OCI-LY3 (cell line): ENCODE measurements at regions not wholly inside any gene's neighbourhood (a gene's known extent, or its start where the extent isn't known, plus 50 kb on each side); places are given as distances from the start of the nearest gene placed in this dataset.
"Not testable (repeated sequence)": the region's sequence is repeated elsewhere in the genome, so short reads cannot be mapped to it uniquely, and the experiment has no call there.

ENCODE experiments used
- H2AFZ ChIP-seq: fragments of 200-600, 300-600 bp; shearing (Covaris generic); 2 replicates; pipeline ENCODE4 v1.6.0; 2014; ENCODE audit warnings: antibody characterized with exemption, low read depth, low read length
- H3K27ac ChIP-seq: fragments of 200-600, 300-600 bp; sonication (generic); 2 replicates; pipeline ENCODE4 v1.5.1; 2014; ENCODE audit warnings: mild to moderate bottlenecking, low read length, moderate library complexity, mixed read lengths
- H3K27me3 ChIP-seq: fragments of 200-600, 300-600 bp; sonication (generic); 2 replicates; pipeline ENCODE4 v1.6.1; 2014; ENCODE audit warnings: low read depth, low read length, mixed read lengths
- H3K36me3 ChIP-seq: fragments of 200-600, 300-600 bp; sonication (generic); replicated peaks from 2 replicates; pipeline ENCODE3; 2014; ENCODE audit warnings: low read depth, low read length, mixed read lengths
- H3K4me1 ChIP-seq: fragments of 300-600, 200-600 bp; sonication (generic); 2 replicates; pipeline ENCODE4 v1.6.1; 2014; ENCODE audit warnings: low read length, mixed read lengths
- H3K4me2 ChIP-seq: fragments of 200-600, 300-600 bp; sonication (generic); 2 replicates; pipeline ENCODE4 v1.6.1; 2014; ENCODE audit warnings: low read length, mixed read lengths
- H3K4me3 ChIP-seq: fragments of 300-600, 200-600 bp; sonication (generic); 2 replicates; pipeline ENCODE4 v1.5.1; 2014; ENCODE audit warnings: antibody characterized with exemption, mild to moderate bottlenecking, low read length, moderate library complexity
- H3K79me2 ChIP-seq: fragments of 300-600, 200-600 bp; shearing (Covaris generic); 2 replicates; pipeline ENCODE4 v1.6.1; 2014; ENCODE audit warnings: mild to moderate bottlenecking, low read length, mixed read lengths
- H3K9ac ChIP-seq: fragments of 300-600, 200-600 bp; shearing (Covaris generic); 2 replicates; pipeline ENCODE4 v1.6.0; 2014; ENCODE audit warnings: mild to moderate bottlenecking, low read length, moderate library complexity
- H3K9me3 ChIP-seq: fragments of 200-600, 300-600 bp; shearing (Covaris generic); 2 replicates; pipeline ENCODE4 v1.6.1; 2014; ENCODE audit warnings: low read length, mixed read lengths; ENCODE audit not compliant: insufficient read depth
- H4K20me1 ChIP-seq: fragments of 200-600, 300-600 bp; sonication (generic); 2 replicates; pipeline ENCODE4 v1.6.1; 2016; ENCODE audit warnings: low read length, mixed read lengths; ENCODE audit not compliant: insufficient read depth
- EZH2phosphoT487 ChIP-seq: fragments of 200-600 bp; shearing (Covaris generic); IDR thresholded peaks from 2 replicates; pipeline ENCODE4 v1.6.1; 2018; ENCODE audit warnings: antibody characterized with exemption, mixed run types, low read depth
- TF ChIP-seq, protein P1 (sequence below): fragments of 200-600, 300-600 bp; sonication (generic); IDR thresholded peaks from 2 replicates; pipeline ENCODE4 v1.5.1; 2014; ENCODE audit warnings: antibody characterized with exemption, low read length, low read depth

DNA sequence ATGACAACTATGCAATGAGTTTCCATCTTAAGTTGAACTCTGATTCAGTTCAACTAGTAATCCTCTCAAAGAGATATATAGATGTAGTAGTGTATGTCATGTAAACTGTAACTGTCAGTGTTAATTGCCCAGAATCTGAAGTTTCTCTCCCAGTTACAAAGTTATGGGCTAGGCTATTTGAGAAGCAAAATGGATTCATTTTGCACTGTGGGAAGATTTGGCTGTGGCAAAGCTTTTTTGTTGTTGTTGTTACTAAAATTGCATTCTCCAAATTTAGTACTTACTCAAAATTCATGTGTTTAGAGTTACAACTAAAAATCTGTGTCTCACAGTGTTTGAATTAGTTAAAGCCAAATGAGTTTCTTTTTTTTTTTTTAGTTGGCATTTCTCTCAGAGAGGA, 219.0 kb downstream of the KCNJ2 start:
- Histone ChIP-seq H2AFZ (no peak overlapping the region), H3K27me3 (no peaks in the 10 kb centered on the region), H3K9ac (no peak overlapping the region), H3K79me2 (no peaks in the 10 kb centered on the region), H3K4me3 (no peak overlapping the region), H3K4me1 (no peaks in the 10 kb centered on the region), H4K20me1 (no peaks in the 10 kb centered on the region), H3K4me2 (no peak overlapping the region), H3K27ac (no peak overlapping the region), H3K9me3 (peaks cover 3% of the 10 kb centered on the region; the same call in 1 of the 2 replicates), H3K36me3 (no peaks in the 10 kb centered on the region)
- TF ChIP-seq, protein P1, sequence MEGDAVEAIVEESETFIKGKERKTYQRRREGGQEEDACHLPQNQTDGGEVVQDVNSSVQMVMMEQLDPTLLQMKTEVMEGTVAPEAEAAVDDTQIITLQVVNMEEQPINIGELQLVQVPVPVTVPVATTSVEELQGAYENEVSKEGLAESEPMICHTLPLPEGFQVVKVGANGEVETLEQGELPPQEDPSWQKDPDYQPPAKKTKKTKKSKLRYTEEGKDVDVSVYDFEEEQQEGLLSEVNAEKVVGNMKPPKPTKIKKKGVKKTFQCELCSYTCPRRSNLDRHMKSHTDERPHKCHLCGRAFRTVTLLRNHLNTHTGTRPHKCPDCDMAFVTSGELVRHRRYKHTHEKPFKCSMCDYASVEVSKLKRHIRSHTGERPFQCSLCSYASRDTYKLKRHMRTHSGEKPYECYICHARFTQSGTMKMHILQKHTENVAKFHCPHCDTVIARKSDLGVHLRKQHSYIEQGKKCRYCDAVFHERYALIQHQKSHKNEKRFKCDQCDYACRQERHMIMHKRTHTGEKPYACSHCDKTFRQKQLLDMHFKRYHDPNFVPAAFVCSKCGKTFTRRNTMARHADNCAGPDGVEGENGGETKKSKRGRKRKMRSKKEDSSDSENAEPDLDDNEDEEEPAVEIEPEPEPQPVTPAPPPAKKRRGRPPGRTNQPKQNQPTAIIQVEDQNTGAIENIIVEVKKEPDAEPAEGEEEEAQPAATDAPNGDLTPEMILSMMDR = no peak
- TF ChIP-seq EZH2phosphoT487 = no peak

DNA sequence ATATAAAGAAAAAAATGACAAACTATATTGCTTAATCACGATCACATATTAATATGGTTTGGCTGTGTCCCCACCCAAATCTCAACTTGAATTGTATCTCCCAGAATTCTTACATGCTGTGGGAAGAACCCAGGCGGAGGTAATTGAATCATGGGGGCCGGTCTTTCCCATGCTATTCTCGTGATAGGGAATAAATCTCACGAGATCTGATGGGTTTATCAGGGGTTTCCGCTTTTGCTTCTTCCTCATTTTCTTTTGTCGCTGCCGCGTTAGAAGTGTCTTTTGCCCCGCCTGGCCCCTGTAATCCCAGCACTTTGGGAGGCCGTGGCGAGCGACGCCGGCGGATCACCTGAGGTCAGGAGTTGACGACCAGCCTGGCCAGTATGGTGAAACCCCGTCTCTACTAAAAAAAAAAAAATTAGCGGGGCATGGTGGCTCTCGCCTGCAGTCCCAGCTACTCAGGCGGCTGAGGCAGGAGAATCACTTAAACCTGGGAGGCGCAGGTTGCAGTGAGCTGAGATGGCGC, 220.0 kb downstream of the KCNJ2 start:
- not testable (repeated sequence) for H3K9ac ChIP-seq, H4K20me1 ChIP-seq, H3K4me1 ChIP-seq, H3K36me3 ChIP-seq, H3K9me3 ChIP-seq, H3K27me3 ChIP-seq, H3K79me2 ChIP-seq, H2AFZ ChIP-seq, H3K4me3 ChIP-seq, H3K27ac ChIP-seq, H3K4me2 ChIP-seq

DNA sequence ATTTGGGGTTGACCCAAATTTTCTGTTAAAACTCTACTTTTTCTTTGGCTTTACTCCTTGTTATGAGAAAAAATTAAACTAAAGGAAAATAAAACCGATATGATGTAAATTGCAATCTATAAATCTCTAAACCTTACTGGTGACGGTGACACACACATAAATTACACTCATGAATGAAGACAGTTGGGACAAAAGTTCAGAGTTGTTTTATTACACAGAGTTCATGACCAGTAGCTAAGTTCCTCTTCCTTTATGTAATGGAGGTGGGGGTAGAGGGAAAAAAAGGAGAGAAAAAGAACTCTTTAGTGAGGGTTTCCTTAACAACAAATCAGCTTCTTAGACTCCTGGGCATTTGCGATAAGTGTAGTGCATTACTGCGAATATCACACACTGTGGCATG, 220.7 kb downstream of the KCNJ2 start:
- Histone ChIP-seq H4K20me1 (no peaks in the 10 kb centered on the region), H3K4me2 (no peak overlapping the region), H3K9ac (no peak overlapping the region), H3K36me3 (no peaks in the 10 kb centered on the region), H3K79me2 (no peaks in the 10 kb centered on the region), H3K27ac (no peak overlapping the region), H3K4me3 (no peak overlapping the region), H3K4me1 (no peaks in the 10 kb centered on the region), H3K9me3 (peaks cover 3% of the 10 kb centered on the region; the same call in 1 of the 2 replicates), H3K27me3 (no peaks in the 10 kb centered on the region), H2AFZ (no peak overlapping the region)
- TF ChIP-seq, protein P1 = no peak
- no peak for TF ChIP-seq EZH2phosphoT487

DNA sequence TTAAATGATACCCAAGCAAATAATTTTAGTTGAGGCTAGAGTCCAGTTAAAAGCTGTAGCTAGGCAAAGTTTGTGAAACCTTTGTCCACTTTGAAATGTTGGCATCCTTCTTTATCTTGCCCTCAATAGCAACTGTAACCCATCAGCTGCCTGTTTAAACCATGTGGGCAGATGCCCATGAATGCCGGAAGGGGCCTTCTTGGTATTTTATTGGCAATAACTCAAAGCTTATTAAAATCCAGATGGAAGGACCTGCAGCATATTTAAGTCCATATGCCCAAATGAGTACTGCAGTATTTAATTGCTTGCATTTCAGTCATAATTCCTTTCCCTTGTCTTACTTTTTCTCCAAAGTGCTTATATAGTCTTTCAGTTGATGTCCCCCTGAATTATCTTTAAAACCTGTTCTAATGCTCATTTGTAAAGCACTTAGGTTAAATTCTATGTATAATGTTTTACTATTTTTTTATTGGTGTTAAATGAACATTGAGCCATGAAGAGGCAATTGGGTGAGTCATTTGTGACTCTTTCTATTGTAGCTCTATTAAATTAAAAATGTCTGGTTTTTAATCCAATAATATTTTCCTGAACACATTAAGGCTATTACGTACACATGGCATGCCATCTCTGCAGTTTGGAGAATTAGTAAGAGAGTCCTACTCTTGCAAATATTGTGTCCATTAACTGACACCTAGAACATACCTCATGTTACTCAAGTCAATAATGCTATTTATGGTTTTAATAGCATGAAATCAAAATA, 225.3 kb downstream of the KCNJ2 start:
- H3K4me3 ChIP-seq = no peak overlapping the region
- TF ChIP-seq, protein P1 = no peak
- no peak for TF ChIP-seq EZH2phosphoT487
- H3K9me3 ChIP-seq = peaks cover 13% of the 10 kb centered on the region; the same call in 1 of the 2 replicates
- peaks cover 3% of the 10 kb centered on the region for H3K36me3 ChIP-seq
- no peaks in the 10 kb centered on the region for H3K79me2 ChIP-seq
- H4K20me1 ChIP-seq = no peaks in the 10 kb centered on the region
- H3K27ac ChIP-seq = no peak overlapping the region
- no peaks in the 10 kb centered on the region for H3K4me1 ChIP-seq
- no peak overlapping the region for H3K9ac ChIP-seq
- H3K27me3 ChIP-seq = no peaks in the 10 kb centered on the region
- no peak overlapping the region for H2AFZ ChIP-seq
- H3K4me2 ChIP-seq = no peak overlapping the region
